HG03196 (cell line): ENCODE measurements at regions not wholly inside any gene's neighbourhood (a gene's known extent, or its start where the extent isn't known, plus 50 kb on each side); places are given as distances from the start of the nearest gene placed in this dataset.

Experiments
- ATAC-seq: cut with Tn5 transposase; IDR thresholded peaks from one replicate; pipeline ENCODE4 v1.9.1; 2021; ENCODE audit not compliant: unreplicated experiment

DNA sequence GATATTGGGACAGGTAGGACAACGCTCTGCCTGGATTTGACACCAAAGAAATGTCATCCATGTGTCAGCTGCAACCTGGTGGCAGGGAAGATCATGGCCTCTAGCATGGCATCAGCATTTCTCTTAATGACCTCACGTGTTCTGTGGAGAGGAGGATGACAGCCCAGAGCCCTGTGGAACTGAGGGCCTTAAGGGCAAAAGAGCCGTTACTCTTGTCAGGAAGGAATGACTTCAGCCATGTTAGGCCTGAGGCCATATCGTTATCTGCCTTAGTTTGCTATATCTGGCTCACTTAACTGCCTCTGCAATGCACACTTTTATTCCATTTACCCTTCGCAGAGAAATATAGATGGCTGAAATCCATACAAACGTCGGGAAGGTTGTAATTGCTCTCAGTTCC is 83.2 kb upstream of the PBX1 start:
- ATAC-seq: no peak

DNA sequence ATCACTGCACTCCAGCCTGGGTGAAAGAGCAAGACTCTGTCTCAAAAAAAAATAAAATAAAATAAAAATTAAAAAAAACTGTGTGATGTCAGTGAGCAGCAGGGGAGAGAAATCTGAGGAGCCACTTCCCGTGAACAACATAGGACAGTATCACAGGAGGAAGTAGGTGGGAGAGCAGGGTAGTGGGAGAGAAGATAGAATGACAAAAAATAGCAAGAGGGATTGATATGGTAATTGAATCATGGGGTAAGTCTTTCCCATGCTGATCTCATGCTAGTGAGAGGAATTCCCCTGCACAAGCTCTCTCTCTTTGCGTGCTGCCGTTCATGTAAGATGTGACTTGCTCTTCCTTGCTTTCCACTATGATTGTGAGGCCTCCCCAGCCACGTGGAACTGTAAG is 81.6 kb upstream of the PBX1 start:
- no peak for ATAC-seq

DNA sequence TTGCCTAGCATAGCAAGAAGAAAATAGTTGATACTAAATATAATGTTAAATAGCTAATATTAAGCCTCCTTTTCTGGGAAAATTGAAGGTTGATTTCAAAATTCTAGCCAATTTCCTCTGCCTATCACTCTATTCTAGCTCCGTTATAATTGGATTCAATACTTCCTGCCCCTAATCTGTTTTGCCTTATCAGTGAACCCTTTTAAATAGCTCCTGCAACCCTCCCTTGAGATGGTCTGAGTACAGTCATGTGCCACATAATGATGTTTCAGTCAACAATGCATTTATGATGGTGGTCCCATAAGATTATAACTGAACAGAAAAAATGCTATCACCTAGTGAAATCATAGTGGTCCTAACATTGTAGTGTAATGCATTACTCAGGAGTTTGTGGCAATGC is 79.7 kb upstream of the PBX1 start:
- no peak for ATAC-seq

DNA sequence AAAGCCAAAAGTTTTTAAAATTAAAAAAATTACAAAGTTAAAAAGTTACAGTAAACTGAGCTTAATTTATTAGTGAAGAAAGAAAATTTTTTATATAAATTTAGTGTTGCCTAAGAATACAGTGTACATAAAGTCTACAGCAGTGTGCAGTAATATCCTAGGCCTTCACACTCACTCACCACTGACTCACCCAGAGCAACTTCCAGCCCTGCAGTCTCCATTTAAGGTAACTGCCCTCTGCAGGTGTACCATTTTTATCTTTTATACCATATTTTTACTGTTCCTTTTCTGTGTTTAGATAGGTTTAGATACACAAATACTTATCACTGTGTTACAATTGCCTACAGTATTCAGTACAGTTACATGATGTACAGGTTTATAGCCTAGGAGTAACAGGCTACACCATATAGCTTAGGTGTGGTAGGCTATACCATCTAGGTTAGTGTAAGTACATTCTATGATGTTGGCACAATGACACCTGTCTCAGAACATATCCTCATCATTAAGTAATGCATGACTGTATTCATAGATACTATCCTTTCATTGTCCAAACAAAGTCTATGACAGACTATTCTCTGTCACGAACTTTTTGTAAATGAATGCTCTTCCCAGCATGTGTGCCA is 78.6 kb upstream of the PBX1 start:
- no peak for ATAC-seq

DNA sequence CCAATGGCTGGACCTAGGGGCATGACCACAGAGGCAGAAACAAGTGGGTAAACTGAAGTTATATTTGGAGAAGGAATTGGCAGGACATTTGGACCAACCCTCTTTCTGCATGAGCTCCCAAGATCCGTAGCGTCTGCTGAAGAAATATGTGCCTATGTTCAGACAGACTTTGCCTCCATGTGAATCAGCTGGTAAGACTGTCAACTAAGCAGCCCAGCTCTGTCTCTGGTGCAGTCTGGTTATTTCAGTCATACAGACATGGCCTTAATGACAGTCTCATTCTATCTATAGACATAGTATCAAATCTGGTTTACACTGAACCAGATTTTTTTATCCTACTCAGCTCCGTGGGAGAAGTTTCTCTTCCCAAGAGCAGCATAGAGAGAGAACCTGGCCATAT is 63.1 kb upstream of the PBX1 start:
- ATAC-seq: no peak

DNA sequence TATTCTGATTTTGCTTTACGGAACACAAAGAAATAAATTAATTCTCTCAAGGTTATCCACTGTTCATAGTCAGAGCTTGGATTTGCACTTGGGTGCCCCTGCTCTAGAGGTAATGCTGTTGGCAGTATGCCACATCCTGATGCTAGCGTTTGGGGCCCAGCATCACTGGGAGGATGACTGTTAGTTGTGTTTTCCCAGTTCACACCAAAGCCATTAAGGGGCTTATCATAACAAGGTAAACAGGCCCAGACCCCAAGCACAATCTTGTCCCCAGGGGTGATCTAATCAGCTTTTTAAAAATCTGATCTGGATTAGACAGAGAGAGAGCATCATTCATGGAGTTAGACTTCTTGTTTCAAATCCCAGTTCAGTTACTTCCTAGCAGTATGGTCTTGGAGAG is 60.2 kb upstream of the PBX1 start:
- ATAC-seq: no peak

DNA sequence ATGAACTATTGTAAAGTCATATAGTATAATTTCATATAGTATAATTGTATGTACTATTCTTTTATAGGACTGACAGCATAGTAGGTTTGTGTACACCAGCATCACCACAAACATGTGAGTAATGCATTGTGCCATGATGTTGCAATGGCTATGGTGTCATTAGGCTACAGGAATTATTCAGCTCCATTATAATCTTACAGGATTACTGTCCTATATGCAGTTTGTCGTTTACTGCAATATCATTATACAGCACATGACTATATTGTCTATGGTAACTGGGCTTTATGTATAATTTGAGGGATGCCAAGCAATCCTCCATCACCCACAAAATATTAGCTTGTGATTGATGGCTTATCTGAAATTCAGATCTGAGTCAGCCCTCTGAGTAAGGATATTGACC is 54.2 kb upstream of the PBX1 start:
- ATAC-seq: no peak
